NCI-H748 treated with DMSO at 0.1 percent for 48 hours (cell line): ENCODE measurements at regions not wholly inside any gene's neighbourhood (a gene's known extent, or its start where the extent isn't known, plus 50 kb on each side); places are given as distances from the start of the nearest gene placed in this dataset.
A peak's percentile ranks its signal among the peaks of the same experiment; 100 is the strongest.

Experiments used
- DNase-seq: peaks from one replicate; lab custom pipeline; 2025; lab: John Stamatoyannopoulos, UW

GRCh38 chr2:222351035-222351434 lies 52.2 kb upstream of the PAX3 start:
- no peak for DNase-seq

- DNase-seq = no peak
Measured at GRCh38 chr2:222352981-222353380, 54.2 kb upstream of the PAX3 start.

- peak; percentile 58 for DNase-seq
Measured at GRCh38 chr2:222353993-222354392, 55.2 kb upstream of the PAX3 start.

- no peak for DNase-seq
Measured at GRCh38 chr2:222355860-222356259, 57.1 kb upstream of the PAX3 start.

- DNase-seq = no peak
Measured at GRCh38 chr2:222357930-222358329, 59.1 kb upstream of the PAX3 start.

GRCh38 chr2:222358876-222359275 lies 60.1 kb upstream of the PAX3 start:
- DNase-seq = no peak

- DNase-seq = no peak
Measured at GRCh38 chr2:222360146-222360545, 61.3 kb upstream of the PAX3 start.

- DNase-seq = no peak
Measured at GRCh38 chr2:222360997-222361396, 62.2 kb upstream of the PAX3 start.

GRCh38 chr2:222361787-222362186 lies 62.6 kb upstream of the SGPP2 start:
- no peak for DNase-seq

GRCh38 chr2:222362336-222362735 lies 62.0 kb upstream of the SGPP2 start:
- DNase-seq = no peak

- no peak for DNase-seq
Measured at GRCh38 chr2:222364285-222364895, 60.0 kb upstream of the SGPP2 start.

- DNase-seq = peak; percentile 23
Measured at GRCh38 chr2:222368280-222368679, 56.1 kb upstream of the SGPP2 start.

- DNase-seq = no peak
Measured at GRCh38 chr2:222372993-222373392, 51.4 kb upstream of the SGPP2 start.
